PC-9 (cell line): ENCODE measurements at regions not wholly inside any gene's neighbourhood (a gene's known extent, or its start where the extent isn't known, plus 50 kb on each side); places are given as distances from the start of the nearest gene placed in this dataset.

ENCODE experiments used
- BruUV-seq: library from RNA; stranded (reverse); fragments of 400-500 nt; replicated peaks from 2 replicates; lab custom pipeline; 2021; lab: Mats Ljungman, UMichigan
- CTCF ChIA-PET: fragments of 300-600 bp; sonication (Branson Sonifier 250); formaldehyde crosslinking; loops from one replicate; lab custom pipeline; 2022; ENCODE audit warnings: antibody characterized with exemption; lab: Charles Lee
- POLR2A ChIA-PET: fragments of 300-600 bp; sonication (Branson Sonifier 250); formaldehyde crosslinking; loops from one replicate; lab custom pipeline; 2022; ENCODE audit warnings: antibody characterized with exemption; ENCODE audit not compliant: unreplicated experiment; lab: Charles Lee
- DNase-seq, 2 experiments: peaks; one replicate each; pipeline versions ENCODE4 v3.0.0 to v3.0.0-alpha.2; 2015 to 2022; ENCODE audit warnings: mixed read lengths in 1 of 2
- H2AFZ ChIP-seq: fragments of 200-600 bp; sonication (generic); 2 replicates; pipeline ENCODE4 v1.8.1; 2017; ENCODE audit warnings: antibody characterized with exemption
- H3F3A ChIP-seq: fragments of 200-600 bp; sonication (generic); 2 replicates; pipeline ENCODE4 v1.8.1; 2017; ENCODE audit warnings: antibody characterized with exemption, mild to moderate bottlenecking, low read depth; ENCODE audit not compliant: insufficient read depth
- H3K27ac ChIP-seq: fragments of 200-600 bp; sonication (generic); 2 replicates; pipeline ENCODE4 v1.6.1; 2016; ENCODE audit warnings: mixed run types
- H3K27me3 ChIP-seq: fragments of 200-600 bp; sonication (generic); 2 replicates; pipeline ENCODE4 v1.6.1; 2016; ENCODE audit warnings: low read depth, mixed run types; ENCODE audit not compliant: insufficient read depth
- H3K36me3 ChIP-seq: fragments of 200-600 bp; sonication (generic); 2 replicates; pipeline ENCODE4 v1.6.1; 2016; ENCODE audit warnings: low read depth, mixed run types
- H3K4me1 ChIP-seq: fragments of 200-600 bp; sonication (generic); replicated peaks from 2 replicates; pipeline ENCODE4 v1.6.1; 2016; ENCODE audit warnings: mixed run types; ENCODE audit not compliant: insufficient read depth
- H3K4me2 ChIP-seq: fragments of 200-600 bp; sonication (generic); 2 replicates; pipeline ENCODE4 v1.6.1; 2017; ENCODE audit warnings: mixed run types
- H3K4me3 ChIP-seq: fragments of 200-600 bp; sonication (generic); 2 replicates; pipeline ENCODE4 v1.6.1; 2016; ENCODE audit warnings: mixed run types
- H3K79me2 ChIP-seq: fragments of 200-600 bp; sonication (generic); 2 replicates; pipeline ENCODE4 v1.6.1; 2017; ENCODE audit warnings: low read depth, mixed run types
- H3K9me2 ChIP-seq: fragments of 200-600 bp; sonication (generic); 2 replicates; pipeline ENCODE4 v1.8.1; 2017; ENCODE audit warnings: mild to moderate bottlenecking; ENCODE audit not compliant: insufficient read depth
- H3K9me3 ChIP-seq: fragments of 200-600 bp; sonication (generic); 2 replicates; pipeline ENCODE4 v1.8.1; 2016; ENCODE audit warnings: low read depth; ENCODE audit not compliant: insufficient read depth
- H4K20me1 ChIP-seq: fragments of 200-600 bp; sonication (generic); 2 replicates; pipeline ENCODE4 v1.8.1; 2017; ENCODE audit not compliant: insufficient read depth
- EZH2 ChIP-seq: fragments of 200-600 bp; sonication (generic); IDR thresholded peaks from 2 replicates; pipeline ENCODE4 v1.8.0; 2017; ENCODE audit warnings: antibody characterized with exemption, low read depth
- intact Hi-C: fragments of 100-400 bp; cut with micrococcal nuclease; formaldehyde crosslinking; loops from one replicate; pipeline ENCODE4 v1.10.0; 2022; ENCODE audit not compliant: unreplicated experiment
- TF ChIP-seq, protein P1 (sequence below): fragments of 200-600 bp; sonication (generic); conservative IDR thresholded peaks from 2 replicates; pipeline ENCODE4 v1.6.1; 2017; ENCODE audit warnings: mixed run types, antibody characterized with exemption, mild to moderate bottlenecking, moderate library complexity

DNA sequence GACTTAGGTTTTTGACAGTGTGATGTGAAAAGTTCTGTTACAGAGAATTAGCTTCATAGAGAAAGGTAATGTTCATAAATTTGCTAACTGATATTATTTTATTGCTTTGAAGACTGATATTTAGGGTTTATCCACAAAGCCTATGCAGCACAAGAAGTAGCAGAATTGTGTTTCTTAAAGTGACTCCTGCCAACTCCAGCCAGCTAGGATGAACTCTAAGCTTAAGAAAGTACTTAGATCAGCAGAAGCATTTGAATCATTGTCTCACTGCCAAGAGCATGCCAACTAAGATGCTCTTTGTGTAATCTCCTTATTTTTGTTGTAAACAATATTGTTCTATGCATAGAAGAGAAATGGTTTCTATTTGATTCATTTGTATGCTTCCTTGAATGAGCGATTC, 589.4 kb upstream of the ADGRL4 start:
- Histone ChIP-seq H3K27ac (no peak overlapping the region), H3K27me3 (no peaks in the 10 kb centered on the region), H3K9me3 (no peaks in the 10 kb centered on the region), H3K9me2 (no peaks in the 10 kb centered on the region), H3K4me3 (no peak overlapping the region), H2AFZ (no peak overlapping the region), H3K79me2 (no peaks in the 10 kb centered on the region), H3F3A (no peaks in the 10 kb centered on the region), H3K4me2 (no peak overlapping the region), H3K4me1 (no peaks in the 10 kb centered on the region), H4K20me1 (no peaks in the 10 kb centered on the region), H3K36me3 (no peaks in the 10 kb centered on the region)
- no peak for TF ChIP-seq EZH2
- TF ChIP-seq, protein P1, sequence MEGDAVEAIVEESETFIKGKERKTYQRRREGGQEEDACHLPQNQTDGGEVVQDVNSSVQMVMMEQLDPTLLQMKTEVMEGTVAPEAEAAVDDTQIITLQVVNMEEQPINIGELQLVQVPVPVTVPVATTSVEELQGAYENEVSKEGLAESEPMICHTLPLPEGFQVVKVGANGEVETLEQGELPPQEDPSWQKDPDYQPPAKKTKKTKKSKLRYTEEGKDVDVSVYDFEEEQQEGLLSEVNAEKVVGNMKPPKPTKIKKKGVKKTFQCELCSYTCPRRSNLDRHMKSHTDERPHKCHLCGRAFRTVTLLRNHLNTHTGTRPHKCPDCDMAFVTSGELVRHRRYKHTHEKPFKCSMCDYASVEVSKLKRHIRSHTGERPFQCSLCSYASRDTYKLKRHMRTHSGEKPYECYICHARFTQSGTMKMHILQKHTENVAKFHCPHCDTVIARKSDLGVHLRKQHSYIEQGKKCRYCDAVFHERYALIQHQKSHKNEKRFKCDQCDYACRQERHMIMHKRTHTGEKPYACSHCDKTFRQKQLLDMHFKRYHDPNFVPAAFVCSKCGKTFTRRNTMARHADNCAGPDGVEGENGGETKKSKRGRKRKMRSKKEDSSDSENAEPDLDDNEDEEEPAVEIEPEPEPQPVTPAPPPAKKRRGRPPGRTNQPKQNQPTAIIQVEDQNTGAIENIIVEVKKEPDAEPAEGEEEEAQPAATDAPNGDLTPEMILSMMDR, result no peak
- no TSS peak for BruUV-seq
- DNase-seq, result no peak
- CTCF ChIA-PET, result no interaction called here
- POLR2A ChIA-PET, result no interaction called here
- intact Hi-C loops, result no loop called here

DNA sequence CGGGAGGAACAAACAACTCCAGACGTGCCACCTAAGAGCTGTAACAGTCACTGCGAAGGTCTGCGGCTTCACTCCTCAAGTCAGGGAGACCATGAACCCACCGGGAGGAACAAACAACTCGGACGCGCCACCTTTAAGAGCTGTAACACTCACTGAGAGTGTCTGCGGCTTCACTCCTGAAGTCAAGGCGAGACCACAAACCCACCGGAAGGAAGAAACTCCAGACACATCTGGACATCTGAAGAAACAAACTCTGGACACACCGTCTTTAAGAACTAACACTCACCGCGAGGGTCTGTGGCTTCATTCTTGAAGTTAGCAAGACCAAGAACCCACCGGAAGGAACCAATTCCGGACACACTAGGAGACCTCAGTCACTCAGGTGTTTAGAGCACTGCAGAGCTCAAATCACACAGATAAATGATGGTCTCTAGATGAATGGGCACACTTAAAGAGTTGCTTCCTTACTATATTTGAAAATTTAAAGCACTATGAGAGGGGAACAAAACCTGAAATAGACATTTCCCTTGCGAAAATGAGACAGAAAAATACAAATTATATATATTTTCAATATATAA, 587.7 kb upstream of the ADGRL4 start:
- Histone ChIP-seq H2AFZ (no peak overlapping the region), H3K9me3 (no peaks in the 10 kb centered on the region), H3K4me1 (no peaks in the 10 kb centered on the region), H3F3A (no peaks in the 10 kb centered on the region), H3K4me3 (no peak overlapping the region), H3K27me3 (no peaks in the 10 kb centered on the region), H3K79me2 (no peaks in the 10 kb centered on the region), H3K27ac (no peak overlapping the region), H3K36me3 (no peaks in the 10 kb centered on the region), H3K9me2 (no peaks in the 10 kb centered on the region), H4K20me1 (no peaks in the 10 kb centered on the region), H3K4me2 (no peak overlapping the region)
- DNase-seq, result no peak
- intact Hi-C loops, result no loop called here
- ChIA-PET CTCF (no interaction called here), POLR2A (no interaction called here)
- BruUV-seq, result no TSS peak
- TF ChIP-seq EZH2, result no peak
- TF ChIP-seq, protein P1, result no peak

DNA sequence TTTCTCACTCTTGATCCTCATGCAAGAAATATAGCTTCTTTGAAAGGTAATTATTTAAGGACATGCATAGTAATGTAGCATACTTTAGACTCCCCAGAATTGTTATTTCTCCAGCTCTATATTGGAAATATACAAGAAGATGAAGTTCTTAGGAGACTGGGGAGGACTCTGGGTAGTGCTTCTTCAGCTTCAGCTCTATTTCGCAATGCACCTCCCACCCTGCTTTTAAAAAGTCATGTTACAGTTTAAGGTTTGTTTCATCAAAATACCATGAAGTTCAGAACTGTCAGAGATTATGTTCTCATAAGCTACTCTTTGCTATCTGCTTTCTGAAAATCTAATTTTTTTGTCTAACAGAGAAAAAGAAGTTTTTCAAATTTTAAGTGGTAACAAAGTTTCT, 586.2 kb upstream of the ADGRL4 start:
- no peaks in the 10 kb centered on the region for H3K9me2 ChIP-seq
- ChIA-PET POLR2A (no interaction called here), CTCF (no interaction called here)
- no peak overlapping the region for H3K4me3 ChIP-seq
- H3F3A ChIP-seq, result no peaks in the 10 kb centered on the region
- H3K27me3 ChIP-seq, result no peaks in the 10 kb centered on the region
- DNase-seq, result no peak
- no peak overlapping the region for H2AFZ ChIP-seq
- no peak overlapping the region for H3K27ac ChIP-seq
- no peak overlapping the region for H3K4me2 ChIP-seq
- intact Hi-C loops, result no loop called here
- no peaks in the 10 kb centered on the region for H3K79me2 ChIP-seq
- TF ChIP-seq EZH2, result no peak
- TF ChIP-seq, protein P1, result no peak
- H3K4me1 ChIP-seq, result no peaks in the 10 kb centered on the region
- H3K36me3 ChIP-seq, result no peaks in the 10 kb centered on the region
- BruUV-seq, result no TSS peak
- no peaks in the 10 kb centered on the region for H3K9me3 ChIP-seq
- no peaks in the 10 kb centered on the region for H4K20me1 ChIP-seq
